ENCODE measurements at regions not wholly inside any gene's neighbourhood (a gene's known extent, or its start where the extent isn't known, plus 50 kb on each side); places are given as distances from the start of the nearest gene placed in this dataset.

GRCh38 chr6:17027441-17027840 lies 74.4 kb upstream of the STMND1 start:
- Histone ChIP-seq H3K4me3 (ENCODE audit: low read length) (no peak overlapping the region), H3K4me2 (ENCODE audit: low read length) (no peak overlapping the region), H4K20me1 (ENCODE audit: control insufficient read depth, insufficient read depth, low read depth, low read length) (no peaks in the 10 kb centered on the region), H3K36me3 (ENCODE audit: control insufficient read depth, low read length) (no peaks in the 10 kb centered on the region), H3K27ac (ENCODE audit: low read depth, low read length) (no peak overlapping the region), H3K27me3 (ENCODE audit: control insufficient read depth, low read length) (no peaks in the 10 kb centered on the region), H3K9me3 (ENCODE audit: control insufficient read depth, insufficient read depth, low read length) (no peaks in the 10 kb centered on the region), H3K4me1 (ENCODE audit: control insufficient read depth, low read length) (no peaks in the 10 kb centered on the region), H3K79me2 (ENCODE audit: control insufficient read depth, low read length) (no peaks in the 10 kb centered on the region), H3K9me2 (replicated peaks; ENCODE audit: control insufficient read depth, low read length) (no peaks in the 10 kb centered on the region), H3F3A (ENCODE audit: control insufficient read depth, insufficient read depth) (no peaks in the 10 kb centered on the region)
- TF ChIP-seq EZH2phosphoT487 (IDR thresholded peaks at IDR 0.05; ENCODE audit: borderline replicate concordance, low read length) (no peak), CTCF (IDR thresholded peaks at IDR 0.05; ENCODE audit: low read depth, low read length, poor library complexity, severe bottlenecking) (no peak)

GRCh38 chr6:17022604-17023003 lies 79.2 kb upstream of the STMND1 start:
- Histone ChIP-seq H3K9me3 (ENCODE audit: control insufficient read depth, insufficient read depth, low read length) (no peaks in the 10 kb centered on the region), H3K79me2 (ENCODE audit: control insufficient read depth, low read length) (no peaks in the 10 kb centered on the region), H3K27ac (ENCODE audit: low read depth, low read length) (no peak overlapping the region), H3K4me1 (ENCODE audit: control insufficient read depth, low read length) (no peaks in the 10 kb centered on the region), H3K36me3 (ENCODE audit: control insufficient read depth, low read length) (no peaks in the 10 kb centered on the region), H4K20me1 (ENCODE audit: control insufficient read depth, insufficient read depth, low read depth, low read length) (no peaks in the 10 kb centered on the region), H3K27me3 (ENCODE audit: control insufficient read depth, low read length) (no peaks in the 10 kb centered on the region), H3K9me2 (replicated peaks; ENCODE audit: control insufficient read depth, low read length) (no peaks in the 10 kb centered on the region), H3F3A (ENCODE audit: control insufficient read depth, insufficient read depth) (no peaks in the 10 kb centered on the region), H3K4me2 (ENCODE audit: low read length) (no peak overlapping the region), H3K4me3 (ENCODE audit: low read length) (no peak overlapping the region)
- TF ChIP-seq CTCF (IDR thresholded peaks at IDR 0.05; ENCODE audit: low read depth, low read length, poor library complexity, severe bottlenecking) (no peak), EZH2phosphoT487 (IDR thresholded peaks at IDR 0.05; ENCODE audit: borderline replicate concordance, low read length) (no peak)

GRCh38 chr6:17021539-17021889 lies 80.3 kb upstream of the STMND1 start:
- Histone ChIP-seq H3K27me3 (ENCODE audit: control insufficient read depth, low read length) (no peaks in the 10 kb centered on the region), H3K27ac (ENCODE audit: low read depth, low read length) (no peak overlapping the region), H3K9me3 (ENCODE audit: control insufficient read depth, insufficient read depth, low read length) (no peaks in the 10 kb centered on the region), H3K79me2 (ENCODE audit: control insufficient read depth, low read length) (no peaks in the 10 kb centered on the region), H3K4me3 (ENCODE audit: low read length) (no peak overlapping the region), H4K20me1 (ENCODE audit: control insufficient read depth, insufficient read depth, low read depth, low read length) (no peaks in the 10 kb centered on the region), H3F3A (ENCODE audit: control insufficient read depth, insufficient read depth) (no peaks in the 10 kb centered on the region), H3K9me2 (replicated peaks; ENCODE audit: control insufficient read depth, low read length) (no peaks in the 10 kb centered on the region), H3K4me2 (ENCODE audit: low read length) (no peak overlapping the region), H3K36me3 (ENCODE audit: control insufficient read depth, low read length) (no peaks in the 10 kb centered on the region), H3K4me1 (ENCODE audit: control insufficient read depth, low read length) (no peaks in the 10 kb centered on the region)
- TF ChIP-seq CTCF (IDR thresholded peaks at IDR 0.05; ENCODE audit: low read depth, low read length, poor library complexity, severe bottlenecking), result no peak
- TF ChIP-seq EZH2phosphoT487 (IDR thresholded peaks at IDR 0.05; ENCODE audit: borderline replicate concordance, low read length), result no peak
